Pulmonary artery endothelial cell (primary cell): ENCODE measurements at regions not wholly inside any gene's neighbourhood (a gene's known extent, or its start where the extent isn't known, plus 50 kb on each side); places are given as distances from the start of the nearest gene placed in this dataset.

Source experiments
- DNase-seq: peaks from one replicate; pipeline ENCODE4 v3.0.0-alpha.2; 2011; ENCODE audit warnings: low read depth, low spot score

- no peak for DNase-seq
Measured at GRCh38 chr4:123876671-123877101, 480.1 kb downstream of the SPRY1 start.

GRCh38 chr4:123877551-123877950 lies 481.0 kb downstream of the SPRY1 start:
- no peak for DNase-seq

GRCh38 chr4:123878976-123879375 lies 482.4 kb downstream of the SPRY1 start:
- DNase-seq, result no peak

GRCh38 chr4:123880631-123881030 lies 484.0 kb downstream of the SPRY1 start:
- DNase-seq, result no peak

GRCh38 chr4:123884922-123885321 lies 488.3 kb downstream of the SPRY1 start:
- DNase-seq, result no peak

- DNase-seq, result peak; percentile 10
Measured at GRCh38 chr4:123889507-123889906, 492.9 kb downstream of the SPRY1 start.

- DNase-seq, result no peak
Measured at GRCh38 chr4:123890889-123891288, 494.3 kb downstream of the SPRY1 start.

GRCh38 chr4:123891881-123892280 lies 495.3 kb downstream of the SPRY1 start:
- DNase-seq, result no peak

GRCh38 chr4:123892368-123892976 lies 495.9 kb downstream of the SPRY1 start:
- DNase-seq, result no peak

GRCh38 chr4:123893011-123893981 lies 496.7 kb downstream of the SPRY1 start:
- DNase-seq, result peak; percentile 55

GRCh38 chr4:123896446-123897071 lies 500.0 kb downstream of the SPRY1 start:
- DNase-seq, result peak; percentile 41

GRCh38 chr4:123898946-123899666 lies 502.5 kb downstream of the SPRY1 start:
- peak; percentile 7 for DNase-seq

GRCh38 chr4:123904882-123905281 lies 508.3 kb downstream of the SPRY1 start:
- no peak for DNase-seq

- no peak for DNase-seq
Measured at GRCh38 chr4:123913598-123913997, 517.0 kb downstream of the SPRY1 start.

GRCh38 chr4:123916821-123917220 lies 520.2 kb downstream of the SPRY1 start:
- DNase-seq, result no peak

GRCh38 chr4:123919576-123920098 lies 523.0 kb downstream of the SPRY1 start:
- DNase-seq, result no peak

GRCh38 chr4:123921339-123921738 lies 524.7 kb downstream of the SPRY1 start:
- no peak for DNase-seq

- DNase-seq, result peak; percentile 83
Measured at GRCh38 chr4:123922847-123923246, 526.3 kb downstream of the SPRY1 start.

GRCh38 chr4:123924536-123924935 lies 527.9 kb downstream of the SPRY1 start:
- no peak for DNase-seq

GRCh38 chr4:123929565-123929964 lies 533.0 kb downstream of the SPRY1 start:
- no peak for DNase-seq

- DNase-seq, result no peak
Measured at GRCh38 chr4:123930996-123931395, 534.4 kb downstream of the SPRY1 start.
